K562 (cell line): ENCODE measurements at regions not wholly inside any gene's neighbourhood (a gene's known extent, or its start where the extent isn't known, plus 50 kb on each side); places are given as distances from the start of the nearest gene placed in this dataset.

Source experiments
- ATAC-seq: fragments of 200-7000 bp; cut with Tn5 transposase; 3 replicates; pipeline ENCODE4 v1.9.1; 2020; ENCODE audit warnings: moderate library complexity
- BruUV-seq: library from RNA; stranded (reverse); fragments of 400-500 nt; replicated peaks from 2 replicates; lab custom pipeline; 2021; lab: Mats Ljungman, UMichigan
- CTCF ChIA-PET: fragments of 300-600 bp; formaldehyde crosslinking; extraction: SDS; loops from one replicate; lab custom pipeline; 2021; ENCODE audit warnings: low intra/inter-chr PET ratio; lab: Yijun Ruan, JAX
- POLR2A ChIA-PET: fragments of 300-600, 350-650 bp; sonication (Branson Sonifier 250); formaldehyde crosslinking; extraction: SDS; loops from one replicate; lab custom pipeline; 2021; ENCODE audit warnings: antibody characterized with exemption, inconsistent platforms; lab: Yijun Ruan, JAX
- DNase-seq, 4 experiments: peaks; one replicate each; pipeline versions ENCODE4 v3.0.0 to v3.0.0-alpha.2; 2011 to 2018; ENCODE audit warnings: low spot score in 3 of 4, mixed read lengths in 3 of 4; ENCODE audit errors: extremely low read depth in 1 of 4
- FAIRE-seq: peaks from 2 replicates; lab custom pipeline; 2011; peaks lifted over from hg19 to GRCh38; lab: Jason Lieb, UNC
- H2AFZ ChIP-seq: 2 replicates; pipeline ENCODE4 v1.6.0; 2011; ENCODE audit warnings: low read depth, low read length, control low read depth, inconsistent platforms
- H3K27ac ChIP-seq: fragments of 200-600 bp; 3 replicates; pipeline ENCODE4 v1.8.0; 2011; ENCODE audit warnings: low read depth, mild to moderate bottlenecking, control low read depth, inconsistent platforms, low read length, moderate library complexity, mixed read lengths; ENCODE audit errors: extremely low read depth
- H3K27me3 ChIP-seq, 2 experiments: fragments of 300-600 bp in 1 of 2; 2 replicates in 1 of 2; 3 replicates in 1 of 2; pipeline versions ENCODE4 v1.6.0 to v1.8.0; 2011; ENCODE audit warnings: inconsistent platforms in 2 of 2, low read length in 2 of 2, mild to moderate bottlenecking in 1 of 2, mixed read lengths in 1 of 2, moderate library complexity in 1 of 2; ENCODE audit not compliant: control insufficient read depth in 2 of 2, insufficient read depth in 2 of 2
- H3K36me3 ChIP-seq: fragments of 300-600 bp; 3 replicates; pipeline ENCODE4 v1.8.0; 2011; ENCODE audit warnings: mild to moderate bottlenecking, low read length, inconsistent platforms; ENCODE audit not compliant: control insufficient read depth, insufficient read depth
- H3K4me1 ChIP-seq, 2 experiments: fragments of 200-600 bp in 1 of 2; replicated peaks in 1 of 2; 2 replicates in 1 of 2; 3 replicates in 1 of 2; pipeline versions ENCODE4 v1.5.1 to v1.8.0; 2011; ENCODE audit warnings: inconsistent platforms in 2 of 2, low read length in 2 of 2, mild to moderate bottlenecking in 1 of 2, mixed read lengths in 1 of 2, moderate library complexity in 1 of 2; ENCODE audit not compliant: control insufficient read depth in 2 of 2, insufficient read depth in 2 of 2
- H3K4me2 ChIP-seq: 2 replicates; pipeline ENCODE4 v1.6.1; 2011; ENCODE audit warnings: low read length, control low read depth, inconsistent platforms, mixed read lengths; ENCODE audit not compliant: insufficient read depth
- H3K4me3 ChIP-seq: fragments of 200-600 bp; sonication (generic), shearing (Covaris generic); 2 replicates; pipeline ENCODE4 v1.5.1; 2016; ENCODE audit warnings: control low read depth, inconsistent platforms
- H3K79me2 ChIP-seq: fragments of 200-600 bp; 3 replicates; pipeline ENCODE4 v1.8.0; 2011; ENCODE audit warnings: low read length, inconsistent platforms; ENCODE audit not compliant: control insufficient read depth, insufficient read depth
- H3K9ac ChIP-seq, 2 experiments: 2 replicates each; pipeline versions ENCODE4 v1.6.0 to v1.6.1; 2011; ENCODE audit warnings: low read depth in 2 of 2, low read length in 2 of 2, control low read depth in 1 of 2, inconsistent platforms in 1 of 2, mild to moderate bottlenecking in 1 of 2, mixed read lengths in 1 of 2; ENCODE audit not compliant: insufficient read depth in 1 of 2
- H3K9me1 ChIP-seq: one replicate; pipeline ENCODE4 v1.6.0; 2011; ENCODE audit warnings: inconsistent platforms, mild to moderate bottlenecking, low read length, moderate library complexity; ENCODE audit not compliant: control insufficient read depth, insufficient read depth
- H3K9me3 ChIP-seq: replicated peaks from 2 replicates; pipeline ENCODE4 v1.5.1; 2011; ENCODE audit warnings: low read depth, low read length, inconsistent platforms; ENCODE audit not compliant: control insufficient read depth, insufficient read depth
- H4K20me1 ChIP-seq: replicated peaks from 2 replicates; pipeline ENCODE4 v1.6.1; 2011; ENCODE audit warnings: low read length, inconsistent platforms, mixed read lengths; ENCODE audit not compliant: control insufficient read depth, insufficient read depth
- GTF2A2 ChIP-seq: IDR thresholded peaks from 2 replicates; pipeline ENCODE4 v1.6.1; 2016; ENCODE audit warnings: mild to moderate bottlenecking, missing genetic modification characterization, missing compliant biosample characterization
- NCOA6 ChIP-seq: fragments of 450-650 bp; IDR thresholded peaks from 2 replicates; pipeline ENCODE4 v1.6.1; 2017; ENCODE audit warnings: mild to moderate bottlenecking
- WGBS: fragments of 100-300 bp; shearing (Covaris generic); methylation state at CpG from one replicate; pipeline ENCODE4 v1.1.6; 2016; ENCODE audit warnings: low coverage, mixed read lengths; ENCODE audit not compliant: insufficient coverage; ENCODE audit errors: missing lambda C conversion rate; 5-methylcytosine and 5-hydroxymethylcytosine counted together
- in situ Hi-C: fragments of 300-500 bp; cut with MboI; formaldehyde crosslinking; loops from 4 replicates; pipeline ENCODE4 v1.15.0; 2018; ENCODE audit warnings: inconsistent platforms, mixed read lengths
- intact Hi-C: fragments of 100-400 bp; cut with micrococcal nuclease; formaldehyde crosslinking; loops from 2 replicates; pipeline ENCODE4 v1.14.2; 2022
- TF ChIP-seq, protein P1 (sequence below): fragments of 250-450 bp; sonication (Bioruptor Pico); IDR thresholded peaks from 2 replicates; pipeline ENCODE4 v1.4.0; 2020; ENCODE audit warnings: mild to moderate bottlenecking, moderate library complexity
- TF ChIP-seq, protein P2 (sequence below): fragments of 450-650 bp; formaldehyde crosslinking; IDR thresholded peaks from 2 replicates; pipeline ENCODE4 v1.4.0; 2022; ENCODE audit warnings: missing genetic modification characterization

DNA sequence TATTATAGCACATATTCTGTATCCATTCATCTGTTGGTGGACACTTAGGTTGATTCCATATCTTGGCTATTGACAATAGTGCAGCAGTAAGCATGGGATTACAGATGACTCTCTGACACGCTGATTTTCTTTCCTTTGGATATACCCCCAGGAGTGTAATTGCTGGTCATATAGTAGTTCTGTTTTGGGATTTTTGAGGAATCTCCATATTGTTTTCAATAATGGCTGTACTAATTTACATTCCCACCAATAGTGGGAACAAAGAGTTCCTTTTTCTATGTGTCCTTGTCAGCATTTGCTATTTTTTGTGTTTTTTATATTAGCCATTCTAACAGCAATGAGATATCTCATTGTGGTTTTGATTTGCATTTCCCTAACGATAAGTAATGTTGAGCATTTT is 309.0 kb upstream of the JARID2 start:
- in situ Hi-C loops (no loop called here), intact Hi-C loops (no loop called here)
- peaks cover 17 to 18% of the 10 kb centered on the region in 2 experiments for H3K4me1 ChIP-seq
- no peaks in the 10 kb centered on the region for H3K27me3 ChIP-seq
- H3K36me3 ChIP-seq: no peaks in the 10 kb centered on the region
- POLR2A ChIA-PET: interaction anchor here (0.6 to 1.2 kb wide), 4 partner anchors 8 to 258 kb away, joined by 3 read pairs; no protein-coding TSS in a partner anchor
- WGBS: 62% methylated on average over 2 of the region's 2 CpGs
- BruUV-seq: no TSS peak
- ATAC-seq (no peak), DNase-seq (no peak)
- H3K4me3 ChIP-seq: no peak overlapping the region
- H3K4me2 ChIP-seq: no peak overlapping the region
- no peaks in the 10 kb centered on the region for H3K9me1 ChIP-seq
- TF ChIP-seq GTF2A2 (tag): no peak
- no peak for TF ChIP-seq NCOA6
- TF ChIP-seq, protein P1, sequence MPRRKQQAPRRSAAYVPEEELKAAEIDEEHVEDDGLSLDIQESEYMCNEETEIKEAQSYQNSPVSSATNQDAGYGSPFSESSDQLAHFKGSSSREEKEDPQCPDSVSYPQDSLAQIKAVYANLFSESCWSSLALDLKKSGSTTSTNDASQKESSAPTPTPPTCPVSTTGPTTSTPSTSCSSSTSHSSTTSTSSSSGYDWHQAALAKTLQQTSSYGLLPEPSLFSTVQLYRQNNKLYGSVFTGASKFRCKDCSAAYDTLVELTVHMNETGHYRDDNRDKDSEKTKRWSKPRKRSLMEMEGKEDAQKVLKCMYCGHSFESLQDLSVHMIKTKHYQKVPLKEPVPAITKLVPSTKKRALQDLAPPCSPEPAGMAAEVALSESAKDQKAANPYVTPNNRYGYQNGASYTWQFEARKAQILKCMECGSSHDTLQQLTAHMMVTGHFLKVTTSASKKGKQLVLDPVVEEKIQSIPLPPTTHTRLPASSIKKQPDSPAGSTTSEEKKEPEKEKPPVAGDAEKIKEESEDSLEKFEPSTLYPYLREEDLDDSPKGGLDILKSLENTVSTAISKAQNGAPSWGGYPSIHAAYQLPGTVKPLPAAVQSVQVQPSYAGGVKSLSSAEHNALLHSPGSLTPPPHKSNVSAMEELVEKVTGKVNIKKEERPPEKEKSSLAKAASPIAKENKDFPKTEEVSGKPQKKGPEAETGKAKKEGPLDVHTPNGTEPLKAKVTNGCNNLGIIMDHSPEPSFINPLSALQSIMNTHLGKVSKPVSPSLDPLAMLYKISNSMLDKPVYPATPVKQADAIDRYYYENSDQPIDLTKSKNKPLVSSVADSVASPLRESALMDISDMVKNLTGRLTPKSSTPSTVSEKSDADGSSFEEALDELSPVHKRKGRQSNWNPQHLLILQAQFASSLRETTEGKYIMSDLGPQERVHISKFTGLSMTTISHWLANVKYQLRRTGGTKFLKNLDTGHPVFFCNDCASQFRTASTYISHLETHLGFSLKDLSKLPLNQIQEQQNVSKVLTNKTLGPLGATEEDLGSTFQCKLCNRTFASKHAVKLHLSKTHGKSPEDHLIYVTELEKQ: no peak
- TF ChIP-seq, protein P2, sequence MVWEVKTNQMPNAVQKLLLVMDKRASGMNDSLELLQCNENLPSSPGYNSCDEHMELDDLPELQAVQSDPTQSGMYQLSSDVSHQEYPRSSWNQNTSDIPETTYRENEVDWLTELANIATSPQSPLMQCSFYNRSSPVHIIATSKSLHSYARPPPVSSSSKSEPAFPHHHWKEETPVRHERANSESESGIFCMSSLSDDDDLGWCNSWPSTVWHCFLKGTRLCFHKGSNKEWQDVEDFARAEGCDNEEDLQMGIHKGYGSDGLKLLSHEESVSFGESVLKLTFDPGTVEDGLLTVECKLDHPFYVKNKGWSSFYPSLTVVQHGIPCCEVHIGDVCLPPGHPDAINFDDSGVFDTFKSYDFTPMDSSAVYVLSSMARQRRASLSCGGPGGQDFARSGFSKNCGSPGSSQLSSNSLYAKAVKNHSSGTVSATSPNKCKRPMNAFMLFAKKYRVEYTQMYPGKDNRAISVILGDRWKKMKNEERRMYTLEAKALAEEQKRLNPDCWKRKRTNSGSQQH (CRISPR knock-in tag): no peak
- TF ChIP-seq, all 486 proteins: peak for 0
- CTCF ChIA-PET: no interaction called here
- no peak overlapping the region for H3K9ac ChIP-seq
- no peaks in the 10 kb centered on the region for H4K20me1 ChIP-seq
- H3K9me3 ChIP-seq: no peaks in the 10 kb centered on the region
- FAIRE-seq: no peak
- no peak overlapping the region for H2AFZ ChIP-seq
- H3K79me2 ChIP-seq: no peaks in the 10 kb centered on the region
- no peak overlapping the region for H3K27ac ChIP-seq
